ENCODE measurements at regions not wholly inside any gene's neighbourhood (a gene's known extent, or its start where the extent isn't known, plus 50 kb on each side); places are given as distances from the start of the nearest gene placed in this dataset.

- Histone ChIP-seq H3K9me2 (no peaks in the 10 kb centered on the region), H3K27me3 (ENCODE audit: insufficient read depth) (no peaks in the 10 kb centered on the region), H3K27ac (ENCODE audit: low read depth in 2 of 2, low read length in 1 of 2) (no peak overlapping the region), H3F3A (replicated peaks; ENCODE audit: insufficient read depth) (no peaks in the 10 kb centered on the region), H3K4me2 (no peak overlapping the region), H2AFZ (ENCODE audit: low read depth) (no peak overlapping the region), H3K9ac (no peak overlapping the region), H3K4me3 (ENCODE audit: low read depth in 2 of 2, low read length in 1 of 2) (no peak overlapping the region), H3K36me3 (replicated peaks in 1 of 2; ENCODE audit: control insufficient read depth in 1 of 2, insufficient read depth in 2 of 2, low read length in 1 of 2) (no peaks in the 10 kb centered on the region), H3K9me3 (no peaks in the 10 kb centered on the region), H3K79me2 (ENCODE audit: insufficient read depth) (no peaks in the 10 kb centered on the region), H3K4me1 (ENCODE audit: control insufficient read depth in 1 of 2, insufficient read depth in 2 of 2, low read depth in 1 of 2, low read length in 1 of 2) (no peaks in the 10 kb centered on the region), H4K20me1 (ENCODE audit: insufficient read depth) (no peaks in the 10 kb centered on the region)
- POLR2A ChIA-PET: no interaction called here
- no peak for DNase-seq
- CTCF ChIA-PET: interaction anchor here (1.2 kb wide), 1 partner anchor 942 kb away, joined by 3 read pairs; no protein-coding TSS in a partner anchor
- 69% methylated on average over 5 of the region's 5 CpGs for WGBS (ENCODE audit: low lambda C conversion rate)
- TF ChIP-seq TCF12 (IDR thresholded peaks at IDR 0.05) (no peak), RFX5 (IDR thresholded peaks at IDR 0.05; ENCODE audit: low read length) (no peak), TAF1 (IDR thresholded peaks at IDR 0.05; ENCODE audit: borderline replicate concordance, low read depth, low read length) (no peak), GATA2 (CRISPR knock-in tag; IDR thresholded peaks at IDR 0.05) (no peak), RCOR1 (IDR thresholded peaks at IDR 0.05; ENCODE audit: low read length) (no peak), YY1 (IDR thresholded peaks at IDR 0.05; ENCODE audit: low read depth) (no peak), MAX (IDR thresholded peaks at IDR 0.05; ENCODE audit: low read depth) (no peak), ELF1 (IDR thresholded peaks at IDR 0.05) (no peak)
Observed at GRCh38 chr9:83166372-83166771, 103.4 kb upstream of the RASEF start.

GRCh38 chr9:83155733-83156132 lies 92.8 kb upstream of the RASEF start:
- H3F3A ChIP-seq (replicated peaks; ENCODE audit: insufficient read depth): no peaks in the 10 kb centered on the region
- H3K27ac ChIP-seq (ENCODE audit: low read depth in 2 of 2, low read length in 1 of 2): no peak overlapping the region
- H3K36me3 ChIP-seq (replicated peaks in 1 of 2; ENCODE audit: control insufficient read depth in 1 of 2, insufficient read depth in 2 of 2, low read length in 1 of 2): no peaks in the 10 kb centered on the region
- TF ChIP-seq ELF1 (IDR thresholded peaks at IDR 0.05): no peak
- TF ChIP-seq MEF2A (IDR thresholded peaks at IDR 0.05; ENCODE audit: borderline replicate concordance, low read depth): no peak
- TF ChIP-seq MXI1 (IDR thresholded peaks at IDR 0.05; ENCODE audit: low read depth, low read length): no peak
- TF ChIP-seq GABPA (IDR thresholded peaks at IDR 0.05; ENCODE audit: low read depth): no peak
- TF ChIP-seq NRF1 (IDR thresholded peaks at IDR 0.05; ENCODE audit: low read depth, low read length): no peak
- TF ChIP-seq FOXM1 (IDR thresholded peaks at IDR 0.05; ENCODE audit: low read depth): no peak
- no peak for TF ChIP-seq SMC3 (IDR thresholded peaks at IDR 0.05; ENCODE audit: low read depth, low read length)
- no peak for TF ChIP-seq USF1 (IDR thresholded peaks at IDR 0.05; ENCODE audit: borderline replicate concordance, low read depth)
- no peak for TF ChIP-seq RXRA (IDR thresholded peaks at IDR 0.05; ENCODE audit: borderline replicate concordance, low read depth)
- no peak for TF ChIP-seq GATA2 (CRISPR knock-in tag; IDR thresholded peaks at IDR 0.05)
- no peak for TF ChIP-seq FOXJ3 (CRISPR knock-in tag; IDR thresholded peaks at IDR 0.05)
- no peak for TF ChIP-seq RAD21 (IDR thresholded peaks at IDR 0.05; ENCODE audit: low read length)
- TF ChIP-seq JUND (IDR thresholded peaks at IDR 0.05): no peak
- no peak for TF ChIP-seq TAF1 (IDR thresholded peaks at IDR 0.05; ENCODE audit: borderline replicate concordance, low read depth, low read length)
- H2AFZ ChIP-seq (ENCODE audit: low read depth): no peak overlapping the region
- no peak overlapping the region for H3K9ac ChIP-seq
- POLR2A ChIA-PET: no interaction called here
- CTCF ChIA-PET: interaction anchor here (0.8 kb wide), 1 partner anchor 43 kb away, joined by 3 read pairs; no protein-coding TSS in a partner anchor
- H4K20me1 ChIP-seq (ENCODE audit: insufficient read depth): no peaks in the 10 kb centered on the region
- H3K4me1 ChIP-seq (ENCODE audit: control insufficient read depth in 1 of 2, insufficient read depth in 2 of 2, low read depth in 1 of 2, low read length in 1 of 2): no peaks in the 10 kb centered on the region
- no peaks in the 10 kb centered on the region for H3K79me2 ChIP-seq (ENCODE audit: insufficient read depth)
- DNase-seq: no peak
- H3K9me3 ChIP-seq: no peaks in the 10 kb centered on the region
- H3K9me2 ChIP-seq: no peaks in the 10 kb centered on the region; the same call in 1 of the 2 replicates
- H3K4me3 ChIP-seq (ENCODE audit: low read depth in 2 of 2, low read length in 1 of 2): no peak overlapping the region
- H3K4me2 ChIP-seq: no peak overlapping the region
- no peaks in the 10 kb centered on the region for H3K27me3 ChIP-seq (ENCODE audit: insufficient read depth)

All from SK-N-SH (cell line).